Nephron (organoid): ENCODE measurements at regions not wholly inside any gene's neighbourhood (a gene's known extent, or its start where the extent isn't known, plus 50 kb on each side); places are given as distances from the start of the nearest gene placed in this dataset.

Source experiments
- H3K27ac Mint-ChIP-seq, 3 experiments: 2 replicates each; pipeline ENCODE4 v1.8.0; 2020; ENCODE audit warnings: mixed read lengths in 3 of 3, mild to moderate bottlenecking in 2 of 3, moderate library complexity in 1 of 3
- H3K27me3 Mint-ChIP-seq: 2 replicates; pipeline ENCODE4 v1.8.0; 2021; ENCODE audit warnings: low read depth, mild to moderate bottlenecking, moderate library complexity, mixed read lengths
- H3K36me3 Mint-ChIP-seq: 2 replicates; pipeline ENCODE4 v1.8.0; 2020; ENCODE audit warnings: low read depth, mixed read lengths
- H3K4me1 Mint-ChIP-seq: 2 replicates; pipeline ENCODE4 v1.8.0; 2020; ENCODE audit warnings: mixed read lengths
- H3K4me3 Mint-ChIP-seq, 3 experiments: 2 replicates each; pipeline ENCODE4 v1.8.0; 2020; ENCODE audit warnings: mild to moderate bottlenecking in 3 of 3, mixed read lengths in 3 of 3, moderate library complexity in 2 of 3
- H3K9me3 Mint-ChIP-seq: 2 replicates; pipeline ENCODE4 v1.8.0; 2020; ENCODE audit warnings: mixed read lengths
- TF ChIP-seq, protein P1 (sequence below), 3 experiments: fragments of 200-600 bp; sonication (generic); IDR thresholded peaks; one replicate each; pipeline ENCODE4 v1.5.0; 2021; ENCODE audit warnings: antibody characterized with exemption in 3 of 3; ENCODE audit not compliant: unreplicated experiment in 3 of 3

DNA sequence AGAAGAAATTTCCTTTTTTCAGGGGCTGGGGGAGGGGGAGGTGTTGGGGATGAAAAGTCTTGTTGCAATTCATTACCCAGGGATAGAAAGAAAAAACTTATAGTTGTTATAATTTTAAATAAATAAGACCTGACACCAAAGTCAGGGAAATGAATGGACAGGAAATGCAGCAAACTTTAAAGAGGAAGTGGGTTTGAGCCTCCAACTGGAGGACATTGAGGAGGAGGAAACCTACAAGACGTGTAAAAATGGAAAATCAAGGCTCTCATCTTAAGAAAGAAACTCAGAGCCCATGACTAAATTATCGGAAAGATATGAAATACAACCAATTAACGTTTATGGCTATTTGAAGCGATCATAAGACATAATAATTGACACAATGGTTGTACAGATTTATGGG lies 54.4 kb downstream of the NIBAN1 start:
- H3K4me3 Mint-ChIP-seq, result no peak overlapping the region
- TF ChIP-seq, protein P1, sequence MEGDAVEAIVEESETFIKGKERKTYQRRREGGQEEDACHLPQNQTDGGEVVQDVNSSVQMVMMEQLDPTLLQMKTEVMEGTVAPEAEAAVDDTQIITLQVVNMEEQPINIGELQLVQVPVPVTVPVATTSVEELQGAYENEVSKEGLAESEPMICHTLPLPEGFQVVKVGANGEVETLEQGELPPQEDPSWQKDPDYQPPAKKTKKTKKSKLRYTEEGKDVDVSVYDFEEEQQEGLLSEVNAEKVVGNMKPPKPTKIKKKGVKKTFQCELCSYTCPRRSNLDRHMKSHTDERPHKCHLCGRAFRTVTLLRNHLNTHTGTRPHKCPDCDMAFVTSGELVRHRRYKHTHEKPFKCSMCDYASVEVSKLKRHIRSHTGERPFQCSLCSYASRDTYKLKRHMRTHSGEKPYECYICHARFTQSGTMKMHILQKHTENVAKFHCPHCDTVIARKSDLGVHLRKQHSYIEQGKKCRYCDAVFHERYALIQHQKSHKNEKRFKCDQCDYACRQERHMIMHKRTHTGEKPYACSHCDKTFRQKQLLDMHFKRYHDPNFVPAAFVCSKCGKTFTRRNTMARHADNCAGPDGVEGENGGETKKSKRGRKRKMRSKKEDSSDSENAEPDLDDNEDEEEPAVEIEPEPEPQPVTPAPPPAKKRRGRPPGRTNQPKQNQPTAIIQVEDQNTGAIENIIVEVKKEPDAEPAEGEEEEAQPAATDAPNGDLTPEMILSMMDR (IDR thresholded peaks at IDR 0.05; ENCODE audit: unreplicated experiment in 3 of 3), result no peak
- no peaks in the 10 kb centered on the region for H3K27me3 Mint-ChIP-seq
- H3K27ac Mint-ChIP-seq, result no peak overlapping the region
- H3K36me3 Mint-ChIP-seq, result no peaks in the 10 kb centered on the region
- no peaks in the 10 kb centered on the region for H3K4me1 Mint-ChIP-seq
- peaks cover 6% of the 10 kb centered on the region for H3K9me3 Mint-ChIP-seq

DNA sequence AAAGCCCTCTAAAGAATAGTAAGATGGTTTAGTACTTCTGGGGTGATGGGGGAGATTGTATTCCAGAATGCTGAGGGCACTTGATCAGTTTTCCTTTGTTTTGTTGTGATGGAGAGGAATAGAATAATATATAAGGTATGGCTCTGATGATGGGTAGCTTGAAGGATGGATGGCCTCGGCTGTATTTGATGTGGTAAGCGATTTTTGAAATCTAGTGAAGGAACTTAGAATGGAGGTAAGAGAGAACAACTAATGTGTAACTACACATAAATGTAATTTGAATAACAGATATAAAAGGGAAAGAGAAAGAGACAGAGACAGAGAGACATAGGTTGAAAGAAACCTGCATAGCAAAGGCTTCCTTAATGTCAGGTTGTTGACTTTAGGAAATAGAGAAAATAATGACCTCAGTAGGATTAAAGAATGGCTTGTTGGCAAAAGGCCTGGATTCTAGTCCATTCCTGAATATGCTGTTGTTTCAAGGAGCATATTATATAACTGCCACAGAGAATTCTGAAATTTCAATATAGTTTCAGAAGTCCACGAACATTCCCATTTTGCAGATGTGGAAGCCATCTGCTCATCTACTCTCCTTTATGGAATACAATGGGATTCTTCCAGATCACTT lies 58.7 kb downstream of the NIBAN1 start:
- TF ChIP-seq, protein P1 (IDR thresholded peaks at IDR 0.05; ENCODE audit: unreplicated experiment in 3 of 3), result no peak
- no peaks in the 10 kb centered on the region for H3K9me3 Mint-ChIP-seq
- H3K4me1 Mint-ChIP-seq, result no peaks in the 10 kb centered on the region
- no peaks in the 10 kb centered on the region for H3K36me3 Mint-ChIP-seq
- H3K27ac Mint-ChIP-seq, result no peak overlapping the region
- H3K4me3 Mint-ChIP-seq, result no peak overlapping the region
- H3K27me3 Mint-ChIP-seq, result no peaks in the 10 kb centered on the region

DNA sequence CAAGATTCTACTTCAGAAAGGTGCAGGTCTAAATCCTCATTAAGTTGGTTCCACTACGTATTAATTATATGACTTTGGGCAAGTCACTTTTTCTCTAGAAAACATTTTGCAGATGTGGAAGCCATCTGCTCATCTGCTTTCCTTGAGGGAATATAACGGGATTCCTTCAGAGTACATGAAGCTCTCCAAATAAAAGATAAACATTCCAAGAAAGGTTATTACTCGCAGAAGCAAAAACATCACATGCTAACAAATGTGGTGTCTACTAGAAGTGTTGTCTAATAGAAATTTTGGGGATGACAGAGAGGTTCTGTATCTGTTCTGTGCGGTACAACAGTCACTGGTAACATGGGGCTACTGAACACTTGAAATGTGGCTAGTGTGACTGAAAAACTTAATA lies 60.2 kb downstream of the NIBAN1 start:
- TF ChIP-seq, protein P1 (IDR thresholded peaks at IDR 0.05; ENCODE audit: unreplicated experiment in 3 of 3), result no peak
- Mint-ChIP-seq H3K36me3 (no peaks in the 10 kb centered on the region), H3K27ac (no peak overlapping the region), H3K9me3 (no peaks in the 10 kb centered on the region), H3K4me3 (no peak overlapping the region), H3K27me3 (no peaks in the 10 kb centered on the region), H3K4me1 (no peaks in the 10 kb centered on the region)

DNA sequence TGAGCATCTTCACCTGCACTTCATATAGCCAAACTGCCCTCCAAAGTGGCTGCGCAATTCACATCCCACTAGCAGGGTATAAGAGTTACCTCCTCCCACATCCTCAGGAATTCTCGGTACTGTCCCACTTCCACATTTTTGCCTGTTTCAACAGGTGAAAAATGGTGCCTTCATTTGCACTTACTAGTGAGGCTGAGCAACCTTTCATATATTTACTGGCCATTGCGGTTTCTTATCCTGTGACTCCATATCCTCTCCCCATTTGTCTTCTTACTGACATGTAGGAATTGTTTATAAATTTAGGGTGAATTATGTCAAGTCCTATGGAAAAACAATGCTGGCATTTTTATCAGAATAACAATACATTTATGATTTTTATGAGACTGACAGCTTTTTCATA lies 61.9 kb downstream of the NIBAN1 start:
- H3K4me1 Mint-ChIP-seq, result no peaks in the 10 kb centered on the region
- no peaks in the 10 kb centered on the region for H3K36me3 Mint-ChIP-seq
- no peak overlapping the region for H3K27ac Mint-ChIP-seq
- H3K27me3 Mint-ChIP-seq, result no peaks in the 10 kb centered on the region
- TF ChIP-seq, protein P1 (IDR thresholded peaks at IDR 0.05; ENCODE audit: unreplicated experiment in 3 of 3), result no peak
- H3K9me3 Mint-ChIP-seq, result no peaks in the 10 kb centered on the region
- H3K4me3 Mint-ChIP-seq, result no peak overlapping the region

DNA sequence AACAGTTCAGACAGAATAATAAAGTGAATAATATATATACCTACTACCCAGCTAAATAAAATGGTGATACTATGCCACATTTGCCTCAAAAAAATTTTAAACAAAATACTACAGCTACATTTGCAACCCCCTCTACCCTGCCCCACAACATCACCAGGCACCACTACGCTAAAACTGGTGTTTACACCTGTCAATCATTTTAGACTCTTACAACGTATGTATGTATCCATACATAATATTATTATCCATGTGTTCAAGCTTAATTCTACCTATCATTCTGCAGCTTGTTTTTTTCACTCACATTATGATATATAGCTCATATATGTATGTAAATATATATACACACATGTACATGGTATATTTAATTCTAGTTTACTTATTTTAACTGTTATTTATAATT lies 62.5 kb downstream of the NIBAN1 start:
- H3K27me3 Mint-ChIP-seq, result no peaks in the 10 kb centered on the region
- H3K4me3 Mint-ChIP-seq, result no peak overlapping the region
- TF ChIP-seq, protein P1 (IDR thresholded peaks at IDR 0.05; ENCODE audit: unreplicated experiment in 3 of 3), result no peak

DNA sequence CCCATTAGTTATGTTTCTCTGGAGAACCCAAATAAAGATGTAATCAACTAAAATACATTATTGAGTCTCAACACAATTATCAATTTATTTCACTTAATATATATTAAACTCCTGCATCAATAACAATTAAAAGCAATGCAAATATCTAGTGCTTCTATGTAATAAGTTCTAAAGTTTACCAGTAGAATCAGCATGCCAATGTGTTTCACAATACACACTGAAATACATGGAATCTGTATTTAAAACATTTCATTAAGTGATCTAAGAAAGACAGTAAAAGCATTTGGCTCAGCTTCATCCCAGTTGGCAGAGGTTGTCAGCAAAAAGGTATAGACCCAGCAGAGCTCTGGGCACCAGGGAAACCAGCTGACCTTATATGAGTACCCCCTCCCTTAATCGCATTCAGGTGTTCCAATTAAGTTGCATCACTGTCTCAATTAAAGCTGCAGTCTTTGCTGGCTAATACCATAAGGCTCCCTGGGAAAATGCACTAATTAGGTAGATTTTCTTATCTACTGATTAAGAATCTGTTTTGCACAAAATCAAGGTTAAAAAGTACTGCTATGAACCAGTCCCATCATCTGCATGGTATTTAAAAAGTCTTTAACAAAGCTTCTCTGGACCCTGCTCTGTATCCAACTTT lies 63.1 kb downstream of the NIBAN1 start:
- Mint-ChIP-seq H3K27ac (no peak overlapping the region), H3K36me3 (no peaks in the 10 kb centered on the region), H3K4me1 (no peaks in the 10 kb centered on the region), H3K4me3 (no peak overlapping the region), H3K9me3 (no peaks in the 10 kb centered on the region), H3K27me3 (no peaks in the 10 kb centered on the region)
- TF ChIP-seq, protein P1 (IDR thresholded peaks at IDR 0.05; ENCODE audit: unreplicated experiment in 3 of 3), result no peak

More for the DNA sequence above, 62.5 kb downstream of the NIBAN1 start:
- Mint-ChIP-seq H3K27ac (no peak overlapping the region), H3K4me1 (no peaks in the 10 kb centered on the region), H3K9me3 (no peaks in the 10 kb centered on the region), H3K36me3 (no peaks in the 10 kb centered on the region)
